VCaP (cell line): ENCODE measurements at regions not wholly inside any gene's neighbourhood (a gene's known extent, or its start where the extent isn't known, plus 50 kb on each side); places are given as distances from the start of the nearest gene placed in this dataset.

Source experiments
- H3K27ac ChIP-seq: fragments of 450-650 bp; 2 replicates; pipeline ENCODE4 v1.5.1; 2017
- TF ChIP-seq, protein P1 (sequence below): fragments of 450-650 bp; conservative IDR thresholded peaks from 2 replicates; pipeline ENCODE4 v1.5.1; 2017; ENCODE audit warnings: mild to moderate bottlenecking, moderate library complexity

DNA sequence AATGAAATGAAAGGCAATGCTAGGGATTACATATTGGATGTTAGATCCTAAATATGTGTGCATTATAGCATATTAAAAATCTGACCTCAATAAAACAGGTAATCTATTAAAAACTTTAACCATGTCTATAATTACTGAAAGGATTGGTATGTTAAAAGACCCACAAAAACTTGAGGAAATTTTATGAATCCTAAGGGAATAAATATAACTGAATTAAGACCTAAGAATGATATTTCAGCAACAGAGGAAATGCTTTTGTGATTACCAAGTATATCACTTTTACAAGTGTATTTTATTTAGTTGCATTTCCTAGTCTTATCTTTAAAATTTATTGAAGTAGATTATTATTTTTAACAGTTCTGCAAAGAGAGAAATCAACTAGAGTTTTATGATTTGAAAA lies 571.5 kb downstream of the HDGFL1 start:
- no peak overlapping the region for H3K27ac ChIP-seq
- TF ChIP-seq, protein P1, sequence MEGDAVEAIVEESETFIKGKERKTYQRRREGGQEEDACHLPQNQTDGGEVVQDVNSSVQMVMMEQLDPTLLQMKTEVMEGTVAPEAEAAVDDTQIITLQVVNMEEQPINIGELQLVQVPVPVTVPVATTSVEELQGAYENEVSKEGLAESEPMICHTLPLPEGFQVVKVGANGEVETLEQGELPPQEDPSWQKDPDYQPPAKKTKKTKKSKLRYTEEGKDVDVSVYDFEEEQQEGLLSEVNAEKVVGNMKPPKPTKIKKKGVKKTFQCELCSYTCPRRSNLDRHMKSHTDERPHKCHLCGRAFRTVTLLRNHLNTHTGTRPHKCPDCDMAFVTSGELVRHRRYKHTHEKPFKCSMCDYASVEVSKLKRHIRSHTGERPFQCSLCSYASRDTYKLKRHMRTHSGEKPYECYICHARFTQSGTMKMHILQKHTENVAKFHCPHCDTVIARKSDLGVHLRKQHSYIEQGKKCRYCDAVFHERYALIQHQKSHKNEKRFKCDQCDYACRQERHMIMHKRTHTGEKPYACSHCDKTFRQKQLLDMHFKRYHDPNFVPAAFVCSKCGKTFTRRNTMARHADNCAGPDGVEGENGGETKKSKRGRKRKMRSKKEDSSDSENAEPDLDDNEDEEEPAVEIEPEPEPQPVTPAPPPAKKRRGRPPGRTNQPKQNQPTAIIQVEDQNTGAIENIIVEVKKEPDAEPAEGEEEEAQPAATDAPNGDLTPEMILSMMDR: no peak

DNA sequence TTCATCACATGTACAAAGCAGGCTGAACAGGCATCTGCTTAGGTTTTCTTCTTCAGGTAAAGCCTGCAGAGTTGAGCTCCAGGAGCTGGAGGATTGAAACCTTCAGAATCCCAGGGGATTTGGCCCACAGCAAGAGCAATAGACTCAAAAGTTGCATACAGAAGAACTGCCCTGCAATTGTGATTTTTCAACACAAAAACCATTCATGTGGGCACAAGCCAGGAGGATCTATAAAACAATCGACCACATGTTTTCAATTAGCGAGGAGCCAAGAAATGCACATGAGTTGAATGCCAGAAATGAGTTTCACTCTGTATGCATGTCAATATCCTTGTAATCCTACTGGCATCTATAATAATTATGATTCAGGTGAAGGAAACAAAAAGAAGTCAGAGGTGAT lies 576.4 kb downstream of the HDGFL1 start:
- TF ChIP-seq, protein P1: no peak
- H3K27ac ChIP-seq: no peak overlapping the region

DNA sequence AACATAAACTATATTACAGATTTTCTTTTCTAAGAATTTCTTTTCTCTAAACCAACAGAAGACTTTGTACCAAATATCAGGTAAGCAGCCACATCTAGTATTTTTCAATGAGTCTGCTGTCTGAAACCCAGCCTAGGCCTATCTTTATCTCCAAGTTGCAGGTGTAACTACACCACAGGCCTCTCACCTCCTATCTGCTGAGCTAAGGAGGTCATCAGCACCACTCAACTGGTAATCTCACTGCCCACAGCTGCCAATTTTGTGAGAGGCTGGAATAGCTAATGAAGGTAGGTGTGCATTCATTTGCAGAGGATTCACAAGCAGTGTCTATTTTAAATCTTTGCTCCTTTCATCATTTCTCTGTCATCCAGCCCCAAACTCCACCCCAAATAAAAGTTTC lies 584.8 kb downstream of the HDGFL1 start:
- TF ChIP-seq, protein P1: no peak
- no peak overlapping the region for H3K27ac ChIP-seq

DNA sequence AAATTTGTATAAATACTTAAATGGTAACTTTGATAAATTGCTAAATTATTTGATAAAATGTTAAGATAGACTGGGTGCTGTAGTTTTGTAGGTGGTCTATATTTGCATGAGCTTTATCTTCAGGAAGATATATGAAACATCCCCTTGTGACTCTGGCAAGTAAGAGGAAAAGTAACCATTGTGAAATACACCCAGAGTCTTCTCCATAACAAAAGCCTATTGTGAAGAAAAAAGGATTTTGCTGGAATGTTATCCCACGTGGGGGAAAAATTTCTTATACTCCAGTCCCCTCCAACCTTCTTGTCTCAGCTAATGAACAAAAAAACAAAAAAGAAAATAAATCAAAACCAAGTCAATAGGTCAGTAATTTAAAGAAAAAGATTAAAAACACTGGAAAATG lies 600.7 kb downstream of the HDGFL1 start:
- TF ChIP-seq, protein P1: no peak
- H3K27ac ChIP-seq: no peak overlapping the region

DNA sequence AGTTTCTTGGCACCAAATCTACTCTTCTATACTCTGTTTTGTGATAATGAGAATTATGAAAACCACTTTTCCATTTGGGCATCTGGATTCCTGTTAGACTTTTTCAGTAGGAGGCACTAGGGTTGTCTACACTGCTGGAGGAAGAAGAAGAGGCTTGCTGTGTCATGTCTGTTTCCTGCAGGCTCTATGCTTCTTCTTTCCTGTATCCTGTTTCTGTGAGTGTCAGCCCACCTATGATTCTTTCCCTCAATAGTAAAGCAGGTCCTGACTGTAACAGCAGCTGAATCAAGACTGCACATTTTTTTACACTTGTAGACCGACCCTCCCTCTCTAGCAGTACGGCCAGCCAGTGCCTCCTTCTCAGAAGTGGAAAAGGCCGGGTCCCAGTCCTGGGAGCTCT lies 603.9 kb downstream of the HDGFL1 start:
- H3K27ac ChIP-seq: no peak overlapping the region
- TF ChIP-seq, protein P1: no peak

DNA sequence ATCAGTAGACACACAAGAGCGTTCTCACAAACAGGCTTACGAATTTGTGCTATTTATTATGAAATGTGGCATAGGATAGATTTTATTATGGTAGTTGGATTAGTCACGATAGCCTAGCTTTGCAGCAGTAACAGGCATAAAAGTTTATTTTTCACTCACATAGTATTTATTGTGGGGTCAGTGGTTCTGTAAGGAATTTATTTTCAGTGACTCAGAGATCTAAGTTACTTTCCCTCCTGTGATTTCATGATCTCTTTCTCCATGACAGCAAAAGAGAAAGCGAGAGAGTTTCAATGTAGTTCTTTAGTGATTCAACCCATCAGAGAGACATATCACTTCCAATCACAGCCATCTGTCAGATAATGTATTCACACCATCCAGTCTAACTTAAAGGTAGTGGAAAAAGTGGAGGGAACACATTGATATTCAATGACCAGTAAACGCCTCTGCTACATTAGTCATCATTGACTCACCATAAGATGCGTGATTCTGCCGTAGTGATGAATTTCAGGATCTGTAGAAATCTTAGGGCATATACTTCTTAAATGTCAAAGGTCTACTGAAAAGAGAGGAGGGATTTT lies 605.5 kb downstream of the HDGFL1 start:
- H3K27ac ChIP-seq: no peak overlapping the region
- TF ChIP-seq, protein P1: no peak

DNA sequence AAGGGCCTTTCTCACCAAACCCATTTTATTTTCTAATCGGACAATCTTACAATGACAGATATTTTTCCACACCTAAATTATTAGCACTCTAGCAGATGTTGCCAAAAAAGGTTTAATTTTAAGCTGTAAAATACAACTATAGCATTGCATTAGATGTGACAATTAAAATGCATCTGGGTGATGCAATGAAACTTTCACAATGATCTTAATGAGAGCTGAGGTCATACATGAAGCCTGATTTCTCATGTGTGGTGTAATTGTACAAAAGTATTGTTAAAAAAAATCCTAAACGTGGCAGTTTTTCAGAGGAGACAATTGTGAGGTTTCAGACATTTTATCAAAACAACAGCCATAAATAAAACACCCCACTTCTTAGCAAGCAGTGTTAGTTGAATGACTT lies 606.0 kb downstream of the HDGFL1 start:
- no peak overlapping the region for H3K27ac ChIP-seq

More for the DNA sequence above, 606.0 kb downstream of the HDGFL1 start:
- TF ChIP-seq, protein P1: no peak
